GM12872 (cell line): ENCODE measurements at regions not wholly inside any gene's neighbourhood (a gene's known extent, or its start where the extent isn't known, plus 50 kb on each side); places are given as distances from the start of the nearest gene placed in this dataset.

ENCODE experiments used
- TF ChIP-seq, protein P1 (sequence below): IDR thresholded peaks from 3 replicates; pipeline ENCODE4 v1.5.1; 2011; ENCODE audit warnings: low read depth, mild to moderate bottlenecking, low read length, moderate library complexity; ENCODE audit not compliant: insufficient read depth

DNA sequence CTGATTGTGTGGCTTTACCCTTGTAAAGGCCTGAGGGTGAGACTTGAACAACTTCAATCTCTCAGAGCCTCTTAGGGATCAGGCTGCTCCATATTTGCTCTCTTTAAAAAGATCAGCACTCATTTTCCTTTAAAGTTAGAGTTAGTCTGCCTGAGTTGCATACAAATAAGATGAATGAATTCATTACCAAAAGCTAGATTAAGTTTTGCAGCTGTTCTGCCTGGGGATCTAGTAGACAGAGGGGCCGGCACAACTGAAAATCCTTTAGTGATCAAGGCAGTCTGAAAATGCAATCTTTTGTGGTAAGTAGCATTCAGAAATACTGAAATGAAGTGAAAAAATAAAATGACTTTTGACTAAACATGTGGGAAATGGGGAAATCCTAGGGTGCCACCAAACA is 264.0 kb downstream of the MAN2A1 start:
- TF ChIP-seq, protein P1, sequence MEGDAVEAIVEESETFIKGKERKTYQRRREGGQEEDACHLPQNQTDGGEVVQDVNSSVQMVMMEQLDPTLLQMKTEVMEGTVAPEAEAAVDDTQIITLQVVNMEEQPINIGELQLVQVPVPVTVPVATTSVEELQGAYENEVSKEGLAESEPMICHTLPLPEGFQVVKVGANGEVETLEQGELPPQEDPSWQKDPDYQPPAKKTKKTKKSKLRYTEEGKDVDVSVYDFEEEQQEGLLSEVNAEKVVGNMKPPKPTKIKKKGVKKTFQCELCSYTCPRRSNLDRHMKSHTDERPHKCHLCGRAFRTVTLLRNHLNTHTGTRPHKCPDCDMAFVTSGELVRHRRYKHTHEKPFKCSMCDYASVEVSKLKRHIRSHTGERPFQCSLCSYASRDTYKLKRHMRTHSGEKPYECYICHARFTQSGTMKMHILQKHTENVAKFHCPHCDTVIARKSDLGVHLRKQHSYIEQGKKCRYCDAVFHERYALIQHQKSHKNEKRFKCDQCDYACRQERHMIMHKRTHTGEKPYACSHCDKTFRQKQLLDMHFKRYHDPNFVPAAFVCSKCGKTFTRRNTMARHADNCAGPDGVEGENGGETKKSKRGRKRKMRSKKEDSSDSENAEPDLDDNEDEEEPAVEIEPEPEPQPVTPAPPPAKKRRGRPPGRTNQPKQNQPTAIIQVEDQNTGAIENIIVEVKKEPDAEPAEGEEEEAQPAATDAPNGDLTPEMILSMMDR, result no peak

DNA sequence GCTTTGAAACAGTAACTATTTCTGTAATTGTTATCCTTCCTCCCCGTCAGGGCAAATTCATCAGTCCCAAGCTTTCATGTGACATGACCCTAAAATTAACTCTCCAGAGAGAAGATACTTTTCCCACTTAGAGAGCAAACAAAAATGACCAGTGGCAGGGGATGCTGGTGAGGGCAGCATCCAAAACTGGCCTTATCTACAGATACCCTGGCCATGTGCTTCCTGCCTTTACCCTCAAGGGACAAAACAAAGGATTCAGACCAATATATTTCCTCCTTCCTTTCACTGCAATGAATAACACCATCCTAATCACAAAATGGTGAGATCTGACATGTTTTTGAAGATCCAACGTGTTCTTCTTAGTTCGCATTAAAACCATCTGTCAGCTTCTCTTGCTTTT is 267.2 kb downstream of the MAN2A1 start:
- TF ChIP-seq, protein P1, result no peak

DNA sequence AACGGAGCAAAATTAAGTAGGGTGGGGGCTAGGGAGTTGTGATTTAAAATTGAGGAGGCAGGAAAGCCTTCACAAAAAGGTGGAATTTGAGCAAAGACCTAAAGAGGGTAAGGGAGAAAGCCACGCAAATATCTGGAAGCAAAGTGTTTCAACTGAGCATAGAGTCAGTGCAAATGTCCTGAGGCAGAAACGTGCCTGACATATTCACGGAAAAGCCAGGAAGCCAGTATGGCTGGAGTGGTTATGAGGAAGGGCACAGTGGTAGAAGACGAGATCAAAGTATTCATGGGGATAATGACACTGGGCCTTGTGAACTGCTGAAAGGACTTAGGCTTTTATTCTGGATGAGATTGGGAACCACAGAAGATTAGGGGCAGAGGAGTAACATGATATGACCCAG is 268.4 kb downstream of the MAN2A1 start:
- TF ChIP-seq, protein P1, result no peak

DNA sequence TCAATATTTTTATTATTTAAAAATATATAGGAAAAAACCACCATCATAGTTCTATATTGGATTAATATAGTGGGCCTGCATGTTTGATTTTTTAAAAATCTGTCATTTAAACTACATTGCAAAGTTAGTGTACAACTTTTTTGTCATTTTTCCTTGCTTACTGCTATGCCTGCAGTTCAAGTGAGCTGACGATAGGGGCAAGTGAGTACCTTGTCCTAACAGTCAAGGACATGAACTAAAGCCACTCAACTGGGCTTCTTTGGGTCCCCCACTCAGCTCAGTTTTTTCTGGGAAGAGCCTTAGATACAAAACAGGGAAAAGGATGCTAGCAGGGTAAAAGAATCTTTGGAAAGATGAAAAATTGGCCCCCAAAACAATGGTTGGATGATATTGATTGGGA is 269.9 kb downstream of the MAN2A1 start:
- TF ChIP-seq, protein P1, result 0 out of 3 replicates have a peak, but pooled peaks have one; percentile 13

DNA sequence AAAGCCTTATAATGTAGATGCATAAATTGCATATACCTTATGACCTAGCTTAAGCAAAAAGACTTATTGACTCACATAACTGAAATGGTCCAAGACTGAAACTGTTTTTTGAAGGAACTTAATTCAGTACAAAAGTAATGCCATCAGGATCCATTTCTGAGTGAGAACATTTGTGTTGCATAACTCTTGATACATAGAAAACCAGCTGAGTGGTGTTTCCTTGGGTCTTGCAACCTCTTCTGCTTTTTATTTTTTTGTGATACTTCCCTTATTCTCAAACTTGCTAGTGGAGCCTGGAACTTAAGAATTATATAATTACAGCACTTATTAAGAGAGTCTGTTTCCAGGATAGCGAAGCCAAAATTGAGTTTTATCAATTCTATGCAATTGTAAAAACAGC is 272.0 kb downstream of the MAN2A1 start:
- TF ChIP-seq, protein P1, result no peak

DNA sequence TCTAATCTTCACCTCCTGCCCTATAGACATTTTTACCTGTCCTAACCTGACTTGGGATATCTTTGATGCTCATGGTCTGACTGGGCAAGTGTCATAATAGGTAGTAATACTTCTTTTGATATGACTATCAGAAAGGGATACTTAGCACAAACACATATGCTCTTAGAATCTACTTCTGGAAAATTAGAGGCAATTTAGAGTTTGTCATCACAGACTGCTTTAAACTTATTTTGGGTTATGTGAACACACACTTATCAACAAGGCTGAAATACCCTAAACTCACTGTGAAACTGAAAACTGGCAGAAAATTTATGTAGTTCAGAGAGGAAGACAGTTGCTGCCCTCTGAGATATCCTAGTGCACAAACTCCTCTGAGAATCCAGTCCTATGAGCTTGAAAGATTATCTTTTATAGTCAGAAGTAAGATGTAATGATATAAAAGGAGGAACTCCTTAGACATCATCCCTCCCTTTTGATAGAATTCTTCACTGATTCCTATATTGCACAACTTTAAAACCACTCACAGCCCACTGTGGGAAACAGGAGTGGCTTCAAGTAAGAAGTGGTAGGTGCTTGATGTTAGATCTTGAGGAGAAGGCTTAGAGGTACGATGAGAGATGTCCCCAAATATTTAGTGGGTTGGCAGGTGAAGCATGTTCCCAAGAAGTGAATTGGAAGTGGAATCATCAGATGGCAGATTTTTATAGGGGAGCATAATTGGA is 273.3 kb downstream of the MAN2A1 start:
- TF ChIP-seq, protein P1, result no peak

DNA sequence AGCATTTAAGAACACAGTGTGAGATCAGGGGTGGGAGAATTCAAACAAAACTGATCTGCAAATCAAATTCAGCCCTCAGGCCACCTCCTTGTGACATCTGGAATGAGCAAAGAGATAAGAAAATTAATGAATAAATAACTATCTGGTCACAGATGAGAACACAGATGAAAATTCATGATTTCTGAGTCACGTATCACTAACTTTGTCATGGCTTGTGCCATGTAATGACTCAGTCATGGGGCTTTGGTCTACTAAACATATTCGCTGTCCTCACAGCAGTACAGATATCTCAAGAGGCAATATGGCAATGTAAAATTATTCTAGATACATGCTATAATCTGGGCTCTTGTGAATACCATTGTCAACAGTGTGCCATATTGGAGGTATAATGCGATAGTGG is 274.4 kb downstream of the MAN2A1 start:
- TF ChIP-seq, protein P1, result no peak
